ENCODE measurements at regions not wholly inside any gene's neighbourhood (a gene's known extent, or its start where the extent isn't known, plus 50 kb on each side); places are given as distances from the start of the nearest gene placed in this dataset.
A peak's percentile ranks its signal among the peaks of the same experiment; 100 is the strongest.

GRCh38 chr15:77717333-77717990 is 84.8 kb upstream of the LINGO1 start:
- no TSS peak for BruUV-seq (replicated peaks)
- Histone ChIP-seq H3K27me3 (ENCODE audit: control insufficient read depth, insufficient read depth, low read length) (no peaks in the 10 kb centered on the region), H3K36me3 (ENCODE audit: control insufficient read depth, insufficient read depth, low read length) (no peaks in the 10 kb centered on the region), H3K9me3 (ENCODE audit: control insufficient read depth, insufficient read depth, low read depth, low read length) (no peaks in the 10 kb centered on the region), H3K4me3 (ENCODE audit: low read depth in 2 of 2, low read length in 2 of 2) (no peak overlapping the region), H3K27ac (ENCODE audit: low read length) (no peak overlapping the region), H3K4me1 (ENCODE audit: control insufficient read depth, insufficient read depth, low read length) (no peaks in the 10 kb centered on the region)
- CTCF ChIA-PET: interaction anchor here (0.6 kb wide), 1 partner anchor 1021 kb away, joined by 3 read pairs; no protein-coding TSS in a partner anchor
- TF ChIP-seq TCF7L2 (IDR thresholded peaks at IDR 0.05; ENCODE audit: low read depth, low read length) (no peak), SIN3A (IDR thresholded peaks at IDR 0.05; ENCODE audit: borderline replicate concordance, insufficient read depth, low read depth, low read length) (no peak), POLR2AphosphoS5 (IDR thresholded peaks at IDR 0.05; ENCODE audit: low read depth, low read length) (no peak)
- TF ChIP-seq, protein P1, sequence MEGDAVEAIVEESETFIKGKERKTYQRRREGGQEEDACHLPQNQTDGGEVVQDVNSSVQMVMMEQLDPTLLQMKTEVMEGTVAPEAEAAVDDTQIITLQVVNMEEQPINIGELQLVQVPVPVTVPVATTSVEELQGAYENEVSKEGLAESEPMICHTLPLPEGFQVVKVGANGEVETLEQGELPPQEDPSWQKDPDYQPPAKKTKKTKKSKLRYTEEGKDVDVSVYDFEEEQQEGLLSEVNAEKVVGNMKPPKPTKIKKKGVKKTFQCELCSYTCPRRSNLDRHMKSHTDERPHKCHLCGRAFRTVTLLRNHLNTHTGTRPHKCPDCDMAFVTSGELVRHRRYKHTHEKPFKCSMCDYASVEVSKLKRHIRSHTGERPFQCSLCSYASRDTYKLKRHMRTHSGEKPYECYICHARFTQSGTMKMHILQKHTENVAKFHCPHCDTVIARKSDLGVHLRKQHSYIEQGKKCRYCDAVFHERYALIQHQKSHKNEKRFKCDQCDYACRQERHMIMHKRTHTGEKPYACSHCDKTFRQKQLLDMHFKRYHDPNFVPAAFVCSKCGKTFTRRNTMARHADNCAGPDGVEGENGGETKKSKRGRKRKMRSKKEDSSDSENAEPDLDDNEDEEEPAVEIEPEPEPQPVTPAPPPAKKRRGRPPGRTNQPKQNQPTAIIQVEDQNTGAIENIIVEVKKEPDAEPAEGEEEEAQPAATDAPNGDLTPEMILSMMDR (IDR thresholded peaks at IDR 0.05): no peak
- TF ChIP-seq, protein P2, sequence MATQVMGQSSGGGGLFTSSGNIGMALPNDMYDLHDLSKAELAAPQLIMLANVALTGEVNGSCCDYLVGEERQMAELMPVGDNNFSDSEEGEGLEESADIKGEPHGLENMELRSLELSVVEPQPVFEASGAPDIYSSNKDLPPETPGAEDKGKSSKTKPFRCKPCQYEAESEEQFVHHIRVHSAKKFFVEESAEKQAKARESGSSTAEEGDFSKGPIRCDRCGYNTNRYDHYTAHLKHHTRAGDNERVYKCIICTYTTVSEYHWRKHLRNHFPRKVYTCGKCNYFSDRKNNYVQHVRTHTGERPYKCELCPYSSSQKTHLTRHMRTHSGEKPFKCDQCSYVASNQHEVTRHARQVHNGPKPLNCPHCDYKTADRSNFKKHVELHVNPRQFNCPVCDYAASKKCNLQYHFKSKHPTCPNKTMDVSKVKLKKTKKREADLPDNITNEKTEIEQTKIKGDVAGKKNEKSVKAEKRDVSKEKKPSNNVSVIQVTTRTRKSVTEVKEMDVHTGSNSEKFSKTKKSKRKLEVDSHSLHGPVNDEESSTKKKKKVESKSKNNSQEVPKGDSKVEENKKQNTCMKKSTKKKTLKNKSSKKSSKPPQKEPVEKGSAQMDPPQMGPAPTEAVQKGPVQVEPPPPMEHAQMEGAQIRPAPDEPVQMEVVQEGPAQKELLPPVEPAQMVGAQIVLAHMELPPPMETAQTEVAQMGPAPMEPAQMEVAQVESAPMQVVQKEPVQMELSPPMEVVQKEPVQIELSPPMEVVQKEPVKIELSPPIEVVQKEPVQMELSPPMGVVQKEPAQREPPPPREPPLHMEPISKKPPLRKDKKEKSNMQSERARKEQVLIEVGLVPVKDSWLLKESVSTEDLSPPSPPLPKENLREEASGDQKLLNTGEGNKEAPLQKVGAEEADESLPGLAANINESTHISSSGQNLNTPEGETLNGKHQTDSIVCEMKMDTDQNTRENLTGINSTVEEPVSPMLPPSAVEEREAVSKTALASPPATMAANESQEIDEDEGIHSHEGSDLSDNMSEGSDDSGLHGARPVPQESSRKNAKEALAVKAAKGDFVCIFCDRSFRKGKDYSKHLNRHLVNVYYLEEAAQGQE (IDR thresholded peaks at IDR 0.05; ENCODE audit: insufficient read depth in 1 of 2, low read depth in 2 of 2, low read length in 1 of 2): no peak
- in situ Hi-C loops (cut with HindIII; ENCODE audit: low pct_unique_long_range_greater_than_20kb, low sequenced_read_pairs) (no loop called here), intact Hi-C loops (cut with micrococcal nuclease; ENCODE audit: unreplicated experiment) (no loop called here)
- POLR2A ChIA-PET: no interaction called here
- DNase-seq (ENCODE audit: low read depth, low spot score) (no peak), ATAC-seq (peak; percentile 32; the same call in 1 of the 2 replicates)

GRCh38 chr15:77716632-77717332 is 84.1 kb upstream of the LINGO1 start:
- CTCF ChIA-PET: interaction anchor here (0.7 kb wide), 1 partner anchor 84 kb away, joined by 13 read pairs; no protein-coding TSS in a partner anchor
- DNase-seq (ENCODE audit: low read depth, low spot score) (no peak), ATAC-seq (no peak)
- in situ Hi-C loops (cut with HindIII; ENCODE audit: low pct_unique_long_range_greater_than_20kb, low sequenced_read_pairs): no loop called here
- no peaks in the 10 kb centered on the region for H3K4me1 ChIP-seq (ENCODE audit: control insufficient read depth, insufficient read depth, low read length)
- no peaks in the 10 kb centered on the region for H3K36me3 ChIP-seq (ENCODE audit: control insufficient read depth, insufficient read depth, low read length)
- H3K9me3 ChIP-seq (ENCODE audit: control insufficient read depth, insufficient read depth, low read depth, low read length): no peaks in the 10 kb centered on the region
- no TSS peak for BruUV-seq (replicated peaks)
- POLR2A ChIA-PET: no interaction called here
- no peak for TF ChIP-seq POLR2AphosphoS5 (IDR thresholded peaks at IDR 0.05; ENCODE audit: low read depth, low read length)
- TF ChIP-seq, protein P2 (IDR thresholded peaks at IDR 0.05; ENCODE audit: insufficient read depth in 1 of 2, low read depth in 2 of 2, low read length in 1 of 2): no peak
- TF ChIP-seq SIN3A (IDR thresholded peaks at IDR 0.05; ENCODE audit: borderline replicate concordance, insufficient read depth, low read depth, low read length): no peak
- no peak for TF ChIP-seq TCF7L2 (IDR thresholded peaks at IDR 0.05; ENCODE audit: low read depth, low read length)
- TF ChIP-seq, protein P1 (IDR thresholded peaks at IDR 0.05): no peak
- intact Hi-C loops (cut with micrococcal nuclease; ENCODE audit: unreplicated experiment): no loop called here
- no peak overlapping the region for H3K4me3 ChIP-seq (ENCODE audit: low read depth in 2 of 2, low read length in 2 of 2)
- no peak overlapping the region for H3K27ac ChIP-seq (ENCODE audit: low read length)
- H3K27me3 ChIP-seq (ENCODE audit: control insufficient read depth, insufficient read depth, low read length): no peaks in the 10 kb centered on the region

Data from Panc1 (cell line).